Tibial nerve (tissue), 3 donors: ENCODE measurements at regions not wholly inside any gene's neighbourhood (a gene's known extent, or its start where the extent isn't known, plus 50 kb on each side); places are given as distances from the start of the nearest gene placed in this dataset.
"Not testable (repeated sequence)": the region's sequence is repeated elsewhere in the genome, so short reads cannot be mapped to it uniquely, and the experiment has no call there.

Experiments used
- POLR2A ChIP-seq, 2 donors: fragments of 450-650 bp; IDR thresholded peaks; one replicate each; pipeline ENCODE4 v1.6.1; 2017; ENCODE audit warnings: antibody characterized with exemption in 2 of 2, mild to moderate bottlenecking in 2 of 2, moderate library complexity in 2 of 2
- TF ChIP-seq, protein P1 (sequence below), 5 experiments: fragments of 200-600 bp in 3 of 5; fragments of 450-650 bp in 2 of 5; sonication (generic) in 3 of 5; IDR thresholded peaks; one replicate each; pipeline ENCODE4 v1.5.1; 2016 to 2019; ENCODE audit warnings: antibody characterized with exemption in 5 of 5, mild to moderate bottlenecking in 3 of 5, moderate library complexity in 2 of 5

DNA sequence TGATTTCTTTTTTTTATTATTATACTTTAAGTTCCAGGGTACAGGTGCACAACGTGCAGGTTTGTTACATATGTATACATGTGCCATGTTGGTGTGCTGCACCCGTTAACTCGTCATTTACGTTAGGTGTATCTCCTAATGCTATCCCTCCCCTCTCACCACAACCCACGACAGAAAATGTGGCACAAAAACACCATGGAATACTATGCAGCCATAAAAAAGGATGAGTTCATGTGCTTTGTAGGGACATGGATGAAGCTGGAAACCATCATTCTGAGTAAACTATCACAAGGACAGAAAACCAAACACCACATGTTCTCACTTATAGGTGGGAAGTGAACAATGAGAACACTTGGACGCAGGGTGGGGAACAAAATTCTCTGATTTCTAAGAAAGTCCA, 140.9 kb downstream of the EXOC5 start:
- not testable (repeated sequence) for TF ChIP-seq POLR2A (IDR thresholded peaks at IDR 0.05)
- TF ChIP-seq, protein P1, sequence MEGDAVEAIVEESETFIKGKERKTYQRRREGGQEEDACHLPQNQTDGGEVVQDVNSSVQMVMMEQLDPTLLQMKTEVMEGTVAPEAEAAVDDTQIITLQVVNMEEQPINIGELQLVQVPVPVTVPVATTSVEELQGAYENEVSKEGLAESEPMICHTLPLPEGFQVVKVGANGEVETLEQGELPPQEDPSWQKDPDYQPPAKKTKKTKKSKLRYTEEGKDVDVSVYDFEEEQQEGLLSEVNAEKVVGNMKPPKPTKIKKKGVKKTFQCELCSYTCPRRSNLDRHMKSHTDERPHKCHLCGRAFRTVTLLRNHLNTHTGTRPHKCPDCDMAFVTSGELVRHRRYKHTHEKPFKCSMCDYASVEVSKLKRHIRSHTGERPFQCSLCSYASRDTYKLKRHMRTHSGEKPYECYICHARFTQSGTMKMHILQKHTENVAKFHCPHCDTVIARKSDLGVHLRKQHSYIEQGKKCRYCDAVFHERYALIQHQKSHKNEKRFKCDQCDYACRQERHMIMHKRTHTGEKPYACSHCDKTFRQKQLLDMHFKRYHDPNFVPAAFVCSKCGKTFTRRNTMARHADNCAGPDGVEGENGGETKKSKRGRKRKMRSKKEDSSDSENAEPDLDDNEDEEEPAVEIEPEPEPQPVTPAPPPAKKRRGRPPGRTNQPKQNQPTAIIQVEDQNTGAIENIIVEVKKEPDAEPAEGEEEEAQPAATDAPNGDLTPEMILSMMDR (IDR thresholded peaks at IDR 0.05) = not testable (repeated sequence)
